Karpas-422 (cell line): ENCODE measurements at regions not wholly inside any gene's neighbourhood (a gene's known extent, or its start where the extent isn't known, plus 50 kb on each side); places are given as distances from the start of the nearest gene placed in this dataset.

Experiments used
- DNase-seq: peaks from one replicate; pipeline ENCODE4 v3.0.0-alpha.2; 2015
- H2AFZ ChIP-seq: fragments of 200-600 bp; sonication (generic); 2 replicates; pipeline ENCODE4 v1.6.1; 2014; ENCODE audit warnings: antibody characterized with exemption, low read length, mixed read lengths
- H3K27ac ChIP-seq: fragments of 200-600 bp; sonication (generic); 2 replicates; pipeline ENCODE4 v1.5.1; 2014; ENCODE audit warnings: mild to moderate bottlenecking, low read length, moderate library complexity
- H3K27me3 ChIP-seq: fragments of 200-600 bp; sonication (generic); 2 replicates; pipeline ENCODE4 v1.6.1; 2014; ENCODE audit warnings: low read length, mixed read lengths
- H3K36me3 ChIP-seq: fragments of 200-600 bp; sonication (generic); 2 replicates; pipeline ENCODE4 v1.6.1; 2014; ENCODE audit warnings: low read length, mixed read lengths; ENCODE audit not compliant: insufficient read depth
- H3K4me1 ChIP-seq: fragments of 200-600 bp; sonication (generic); 2 replicates; pipeline ENCODE4 v1.6.1; 2014; ENCODE audit warnings: mild to moderate bottlenecking, low read length, mixed read lengths
- H3K4me2 ChIP-seq: fragments of 200-600 bp; sonication (generic); 2 replicates; pipeline ENCODE4 v1.6.1; 2014; ENCODE audit warnings: low read length, low read depth, mild to moderate bottlenecking; ENCODE audit not compliant: poor library complexity, severe bottlenecking
- H3K4me3 ChIP-seq: fragments of 200-600 bp; sonication (generic); 2 replicates; pipeline ENCODE4 v1.5.1; 2014; ENCODE audit warnings: mild to moderate bottlenecking, antibody characterized with exemption, low read length, mixed read lengths
- H3K79me2 ChIP-seq: fragments of 200-600 bp; sonication (generic); 2 replicates; pipeline ENCODE4 v1.6.1; 2014; ENCODE audit warnings: mild to moderate bottlenecking, low read length, mixed read lengths
- H3K9ac ChIP-seq: fragments of 200-600 bp; sonication (generic); 2 replicates; pipeline ENCODE4 v1.6.0; 2014; ENCODE audit warnings: low read length
- H3K9me2 ChIP-seq: fragments of 200-600 bp; sonication (generic), shearing (Covaris generic); replicated peaks from 2 replicates; pipeline ENCODE4 v1.6.0; 2014; ENCODE audit warnings: mild to moderate bottlenecking, low read length, moderate library complexity; ENCODE audit not compliant: insufficient read depth
- H3K9me3 ChIP-seq: fragments of 300-700, 200-600 bp; sonication (generic); 2 replicates; pipeline ENCODE4 v1.6.1; 2014; ENCODE audit warnings: low read length, mixed read lengths
- H4K20me1 ChIP-seq: fragments of 200-600 bp; sonication (generic); 2 replicates; pipeline ENCODE4 v1.6.1; 2014; ENCODE audit warnings: mild to moderate bottlenecking, antibody characterized with exemption, low read length, low read depth; ENCODE audit not compliant: insufficient read depth

DNA sequence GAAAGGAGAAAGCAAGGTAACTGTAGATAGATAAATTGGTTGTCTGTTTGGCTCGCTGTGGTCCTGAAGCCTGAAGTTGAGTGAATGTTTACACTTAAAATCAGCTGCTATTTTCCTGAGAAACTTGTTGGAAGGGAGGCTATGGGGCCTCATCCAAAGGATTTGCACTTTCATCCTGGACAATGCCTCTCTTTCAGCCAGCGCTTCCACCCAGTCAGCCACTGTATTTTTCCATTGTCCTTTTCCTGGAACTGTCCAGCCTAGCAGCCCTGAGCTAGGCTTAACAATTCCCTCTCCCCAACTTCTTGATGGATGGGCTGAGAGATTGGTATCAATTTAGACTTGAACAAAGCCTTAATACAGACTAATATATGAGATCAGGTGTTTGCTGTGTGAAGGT is 429.2 kb downstream of the DMAC1 start:
- Histone ChIP-seq H2AFZ (no peak overlapping the region), H3K27me3 (no peaks in the 10 kb centered on the region), H3K4me3 (no peak overlapping the region), H3K27ac (no peak overlapping the region), H3K9me3 (no peaks in the 10 kb centered on the region), H3K9ac (no peak overlapping the region), H3K4me1 (no peaks in the 10 kb centered on the region), H3K79me2 (no peaks in the 10 kb centered on the region), H3K9me2 (no peaks in the 10 kb centered on the region), H3K4me2 (no peak overlapping the region), H3K36me3 (no peaks in the 10 kb centered on the region), H4K20me1 (no peaks in the 10 kb centered on the region)
- no peak for DNase-seq

- no peaks in the 10 kb centered on the region for H3K4me1 ChIP-seq
- no peak overlapping the region for H3K27ac ChIP-seq
- no peaks in the 10 kb centered on the region for H3K79me2 ChIP-seq
- no peaks in the 10 kb centered on the region for H4K20me1 ChIP-seq
- no peaks in the 10 kb centered on the region for H3K36me3 ChIP-seq
- no peak for DNase-seq
- H3K9ac ChIP-seq: no peak overlapping the region
- no peaks in the 10 kb centered on the region for H3K27me3 ChIP-seq
- H3K9me2 ChIP-seq: no peaks in the 10 kb centered on the region
- no peaks in the 10 kb centered on the region for H3K9me3 ChIP-seq
- no peak overlapping the region for H3K4me2 ChIP-seq
- H3K4me3 ChIP-seq: no peak overlapping the region
- no peak overlapping the region for H2AFZ ChIP-seq
These were observed 430.2 kb downstream of the DMAC1 start for GRCh38 chr9:7369384-7369821.

- Histone ChIP-seq H3K4me1 (no peaks in the 10 kb centered on the region), H3K36me3 (no peaks in the 10 kb centered on the region), H3K9ac (no peak overlapping the region), H2AFZ (no peak overlapping the region), H4K20me1 (no peaks in the 10 kb centered on the region), H3K4me3 (no peak overlapping the region), H3K9me3 (no peaks in the 10 kb centered on the region), H3K9me2 (no peaks in the 10 kb centered on the region), H3K27ac (no peak overlapping the region), H3K4me2 (no peak overlapping the region), H3K79me2 (no peaks in the 10 kb centered on the region), H3K27me3 (no peaks in the 10 kb centered on the region)
- DNase-seq: no peak
These were observed 430.9 kb downstream of the DMAC1 start for GRCh38 chr9:7368410-7369292.

GRCh38 chr9:7367726-7368125 is 431.9 kb downstream of the DMAC1 start:
- Histone ChIP-seq H3K9me3 (no peaks in the 10 kb centered on the region), H3K9me2 (no peaks in the 10 kb centered on the region), H3K27me3 (no peaks in the 10 kb centered on the region), H4K20me1 (no peaks in the 10 kb centered on the region), H2AFZ (no peak overlapping the region), H3K4me3 (no peak overlapping the region), H3K4me1 (no peaks in the 10 kb centered on the region), H3K79me2 (no peaks in the 10 kb centered on the region), H3K4me2 (no peak overlapping the region), H3K27ac (no peak overlapping the region), H3K9ac (no peak overlapping the region), H3K36me3 (no peaks in the 10 kb centered on the region)
- DNase-seq: no peak

GRCh38 chr9:7366121-7366520 is 433.5 kb downstream of the DMAC1 start:
- no peak for DNase-seq
- no peak overlapping the region for H2AFZ ChIP-seq

DNA sequence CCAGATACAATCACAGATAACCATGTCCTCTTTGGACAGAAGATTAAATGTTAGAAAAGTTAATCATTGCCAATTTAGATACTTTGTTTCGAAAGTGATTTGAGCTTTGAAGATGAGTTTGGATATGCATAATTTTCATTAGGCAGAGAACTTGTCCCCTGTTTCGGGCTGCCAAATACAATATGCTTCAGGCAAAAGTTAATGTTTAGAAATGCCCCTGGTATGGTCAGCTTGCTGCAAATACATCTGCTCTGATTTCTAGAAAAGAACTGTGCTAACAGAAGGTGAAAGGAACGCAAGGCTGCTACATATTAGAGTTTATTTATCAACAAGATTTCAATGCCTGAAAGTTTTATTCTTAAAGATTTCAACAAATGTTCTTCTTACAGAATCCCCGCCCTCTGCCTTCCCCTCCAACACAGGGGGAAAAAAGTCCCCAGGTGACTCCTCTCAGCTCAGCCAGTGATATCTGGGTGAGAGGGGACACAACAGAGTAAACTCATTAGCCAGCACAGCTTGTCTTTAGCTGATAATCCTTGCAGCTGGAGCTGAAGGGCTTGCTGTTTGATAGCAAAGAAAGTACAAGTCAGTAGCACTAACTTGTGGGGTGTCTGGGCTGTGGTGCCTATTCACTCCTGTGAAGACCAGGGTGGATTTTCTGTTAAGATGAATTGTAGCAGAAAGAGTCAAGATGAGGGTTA is 435.7 kb downstream of the DMAC1 start:
- Histone ChIP-seq H3K9ac (no peak overlapping the region), H3K4me1 (no peaks in the 10 kb centered on the region), H2AFZ (no peak overlapping the region), H3K9me2 (no peaks in the 10 kb centered on the region), H3K79me2 (no peaks in the 10 kb centered on the region), H3K4me3 (no peak overlapping the region), H3K4me2 (no peak overlapping the region), H3K9me3 (no peaks in the 10 kb centered on the region), H3K27me3 (no peaks in the 10 kb centered on the region), H4K20me1 (no peaks in the 10 kb centered on the region), H3K27ac (no peak overlapping the region), H3K36me3 (no peaks in the 10 kb centered on the region)
- no peak for DNase-seq

More at GRCh38 chr9:7366121-7366520, 433.5 kb downstream of the DMAC1 start:
- Histone ChIP-seq H3K4me2 (no peak overlapping the region), H3K4me3 (no peak overlapping the region), H3K4me1 (no peaks in the 10 kb centered on the region), H3K79me2 (no peaks in the 10 kb centered on the region), H3K9me2 (no peaks in the 10 kb centered on the region), H4K20me1 (no peaks in the 10 kb centered on the region), H3K27me3 (no peaks in the 10 kb centered on the region), H3K9me3 (no peaks in the 10 kb centered on the region), H3K36me3 (no peaks in the 10 kb centered on the region), H3K27ac (no peak overlapping the region), H3K9ac (no peak overlapping the region)

DNA sequence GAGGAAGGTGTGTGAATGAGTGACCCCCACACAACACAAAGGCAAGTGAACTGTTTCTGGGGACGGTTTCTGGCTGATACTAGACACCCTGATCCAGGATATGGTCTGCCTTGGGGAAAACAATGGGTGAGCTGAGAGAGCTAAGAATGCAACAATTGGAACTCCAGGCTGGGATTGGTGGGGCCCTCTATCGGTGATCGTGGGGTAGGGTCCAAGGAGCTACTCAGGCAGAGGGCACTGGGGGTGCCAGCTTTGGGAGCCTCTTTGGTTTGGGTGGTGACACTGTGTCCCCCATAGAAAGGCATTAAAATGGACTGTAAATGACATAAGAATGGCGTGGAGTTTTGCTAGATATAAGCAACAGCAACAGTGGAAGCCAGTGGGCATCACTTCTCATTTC is 439.1 kb downstream of the DMAC1 start:
- Histone ChIP-seq H3K9ac (no peak overlapping the region), H3K9me3 (no peaks in the 10 kb centered on the region), H3K9me2 (no peaks in the 10 kb centered on the region), H2AFZ (no peak overlapping the region), H3K27ac (no peak overlapping the region), H3K27me3 (no peaks in the 10 kb centered on the region), H3K36me3 (no peaks in the 10 kb centered on the region), H3K4me2 (no peak overlapping the region), H3K4me3 (no peak overlapping the region), H4K20me1 (no peaks in the 10 kb centered on the region), H3K79me2 (no peaks in the 10 kb centered on the region), H3K4me1 (no peaks in the 10 kb centered on the region)
- DNase-seq: peak; percentile 46

DNA sequence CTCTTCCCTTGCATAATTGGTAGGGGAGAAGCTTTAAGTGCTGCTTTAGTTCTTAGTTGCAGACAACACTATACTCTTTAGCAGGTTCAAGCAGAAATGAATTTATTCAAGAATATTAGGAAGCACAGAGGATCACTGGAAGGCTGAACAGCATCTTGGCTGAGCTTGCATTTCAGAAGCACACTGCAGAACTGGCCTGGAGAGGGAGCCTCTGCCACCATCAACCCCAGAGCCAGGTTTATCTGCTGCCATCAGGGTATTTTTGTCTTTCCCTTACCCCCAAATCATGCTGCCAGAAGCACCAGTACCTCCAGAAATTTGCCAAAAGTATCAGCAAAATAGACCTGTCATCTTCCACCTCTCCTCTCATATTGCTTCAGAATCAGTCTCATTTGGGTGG is 440.7 kb downstream of the DMAC1 start:
- no peak overlapping the region for H2AFZ ChIP-seq
- no peak overlapping the region for H3K27ac ChIP-seq
- H3K79me2 ChIP-seq: no peaks in the 10 kb centered on the region
- no peaks in the 10 kb centered on the region for H4K20me1 ChIP-seq
- H3K9me2 ChIP-seq: no peaks in the 10 kb centered on the region
- no peak overlapping the region for H3K4me3 ChIP-seq
- no peak overlapping the region for H3K4me2 ChIP-seq
- no peak overlapping the region for H3K9ac ChIP-seq
- H3K36me3 ChIP-seq: no peaks in the 10 kb centered on the region
- H3K27me3 ChIP-seq: no peaks in the 10 kb centered on the region
- H3K4me1 ChIP-seq: no peaks in the 10 kb centered on the region
- no peaks in the 10 kb centered on the region for H3K9me3 ChIP-seq
- DNase-seq: no peak
